ENCODE measurements at regions not wholly inside any gene's neighbourhood (a gene's known extent, or its start where the extent isn't known, plus 50 kb on each side); places are given as distances from the start of the nearest gene placed in this dataset.

GRCh38 chr6:115058414-115059211 is 715.8 kb upstream of the HS3ST5 start:
- no peak for TF ChIP-seq CTCF (IDR thresholded peaks at IDR 0.05)
- TF ChIP-seq POLR2A (IDR thresholded peaks at IDR 0.05): no peak
- TF ChIP-seq EP300 (IDR thresholded peaks at IDR 0.05): no peak
- no peak for TF ChIP-seq POLR2AphosphoS5 (IDR thresholded peaks at IDR 0.05)
